ENCODE measurements at regions not wholly inside any gene's neighbourhood (a gene's known extent, or its start where the extent isn't known, plus 50 kb on each side); places are given as distances from the start of the nearest gene placed in this dataset.

DNA sequence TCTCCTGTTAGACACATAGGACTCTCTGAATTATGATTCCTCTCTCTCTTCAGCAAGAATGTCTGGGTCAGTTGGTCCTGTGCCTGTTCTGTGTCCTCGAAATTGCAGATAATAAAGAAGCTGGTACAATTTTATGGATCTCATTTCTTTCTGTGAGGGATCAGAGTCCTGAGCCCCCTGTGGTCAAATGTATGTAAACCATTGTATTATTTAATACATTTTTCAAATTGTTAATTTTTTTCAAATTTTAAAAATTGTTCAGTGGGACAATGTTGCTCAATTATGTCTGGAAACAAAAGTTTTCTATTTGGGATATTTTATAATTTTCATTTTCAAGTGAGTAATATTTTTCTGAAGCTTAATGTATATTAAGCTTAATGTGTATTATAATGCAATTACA is 513.5 kb downstream of the CCER1 start:
- no peak for DNase-seq (ENCODE audit: low read depth, low spot score)
- ChIA-PET CTCF (interaction anchor here (1.1 kb wide), 1 partner anchor 18 kb away, joined by 5 read pairs; no protein-coding TSS in a partner anchor), POLR2A (no interaction called here)
- no TSS peak for BruUV-seq (replicated peaks)
- FAIRE-seq, result no peak
- Histone ChIP-seq H3K9me1 (replicated peaks; ENCODE audit: control insufficient read depth, extremely low read depth, insufficient read depth, low read length) (no peaks in the 10 kb centered on the region), H3K4me2 (ENCODE audit: insufficient read depth, low read length) (no peak overlapping the region), H3K79me2 (ENCODE audit: control insufficient read depth, insufficient read depth, low read length) (no peaks in the 10 kb centered on the region), H3K9me3 (replicated peaks; ENCODE audit: control insufficient read depth, insufficient read depth, low read length) (no peaks in the 10 kb centered on the region), H3K9ac (replicated peaks; ENCODE audit: extremely low read depth, insufficient read depth, low read length) (no peak overlapping the region), H3K27ac (ENCODE audit: insufficient read depth, low read depth, low read length) (no peak overlapping the region), H3K4me1 (ENCODE audit: control insufficient read depth, extremely low read depth, insufficient read depth, low read length) (no peaks in the 10 kb centered on the region), H3K4me3 (replicated peaks in 1 of 3; ENCODE audit: insufficient read depth in 1 of 3, low read depth in 1 of 3, low read length in 3 of 3) (no peak overlapping the region), H3K36me3 (ENCODE audit: control insufficient read depth in 2 of 2, extremely low read depth in 1 of 2, insufficient read depth in 2 of 2, low read length in 2 of 2) (no peaks in the 10 kb centered on the region), H4K20me1 (replicated peaks; ENCODE audit: control insufficient read depth, extremely low read depth, insufficient read depth, low read length) (no peaks in the 10 kb centered on the region), H3K27me3 (ENCODE audit: control insufficient read depth in 2 of 2, insufficient read depth in 2 of 2, low read length in 2 of 2) (no peaks in the 10 kb centered on the region), H2AFZ (ENCODE audit: low read depth, low read length) (no peak overlapping the region)
- dilution Hi-C loops (cut with MboI; ENCODE audit: extremely low pct_ligation_motif_present, low sequenced_read_pairs) (no loop called here), intact Hi-C loops (cut with micrococcal nuclease) (no loop called here)
- TF ChIP-seq POLR2AphosphoS5 (IDR thresholded peaks at IDR 0.05; ENCODE audit: insufficient read depth, low read depth, low read length) (no peak), GATA2 (IDR thresholded peaks at IDR 0.05; ENCODE audit: insufficient read depth, insufficient read length, low read depth, low read length) (no peak), FOS (IDR thresholded peaks at IDR 0.05; ENCODE audit: borderline replicate concordance, insufficient read depth, low read length) (no peak), MYC (IDR thresholded peaks at IDR 0.05; ENCODE audit: low read depth, low read length) (no peak), EZH2 (IDR thresholded peaks at IDR 0.05; ENCODE audit: borderline replicate concordance, low read depth, low read length, severe bottlenecking) (no peak), JUN (IDR thresholded peaks at IDR 0.05; ENCODE audit: borderline replicate concordance, insufficient read depth, insufficient read length, low read depth) (no peak), POLR2A (IDR thresholded peaks at IDR 0.05; ENCODE audit: low read depth, low read length) (no peak)
- TF ChIP-seq, protein P1, sequence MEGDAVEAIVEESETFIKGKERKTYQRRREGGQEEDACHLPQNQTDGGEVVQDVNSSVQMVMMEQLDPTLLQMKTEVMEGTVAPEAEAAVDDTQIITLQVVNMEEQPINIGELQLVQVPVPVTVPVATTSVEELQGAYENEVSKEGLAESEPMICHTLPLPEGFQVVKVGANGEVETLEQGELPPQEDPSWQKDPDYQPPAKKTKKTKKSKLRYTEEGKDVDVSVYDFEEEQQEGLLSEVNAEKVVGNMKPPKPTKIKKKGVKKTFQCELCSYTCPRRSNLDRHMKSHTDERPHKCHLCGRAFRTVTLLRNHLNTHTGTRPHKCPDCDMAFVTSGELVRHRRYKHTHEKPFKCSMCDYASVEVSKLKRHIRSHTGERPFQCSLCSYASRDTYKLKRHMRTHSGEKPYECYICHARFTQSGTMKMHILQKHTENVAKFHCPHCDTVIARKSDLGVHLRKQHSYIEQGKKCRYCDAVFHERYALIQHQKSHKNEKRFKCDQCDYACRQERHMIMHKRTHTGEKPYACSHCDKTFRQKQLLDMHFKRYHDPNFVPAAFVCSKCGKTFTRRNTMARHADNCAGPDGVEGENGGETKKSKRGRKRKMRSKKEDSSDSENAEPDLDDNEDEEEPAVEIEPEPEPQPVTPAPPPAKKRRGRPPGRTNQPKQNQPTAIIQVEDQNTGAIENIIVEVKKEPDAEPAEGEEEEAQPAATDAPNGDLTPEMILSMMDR (IDR thresholded peaks at IDR 0.05; ENCODE audit: extremely low read depth in 1 of 2, insufficient read depth in 1 of 2, low read depth in 1 of 2, low read length in 2 of 2), result no peak
- TF ChIP-seq, protein P2, sequence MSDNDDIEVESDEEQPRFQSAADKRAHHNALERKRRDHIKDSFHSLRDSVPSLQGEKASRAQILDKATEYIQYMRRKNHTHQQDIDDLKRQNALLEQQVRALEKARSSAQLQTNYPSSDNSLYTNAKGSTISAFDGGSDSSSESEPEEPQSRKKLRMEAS (IDR thresholded peaks at IDR 0.05; ENCODE audit: insufficient read depth, insufficient read length), result no peak
